NCI-H1092 treated with DMSO at 0.1 percent for 48 hours (cell line): ENCODE measurements at regions not wholly inside any gene's neighbourhood (a gene's known extent, or its start where the extent isn't known, plus 50 kb on each side); places are given as distances from the start of the nearest gene placed in this dataset.

Experiments
- DNase-seq: peaks from one replicate; lab custom pipeline; 2025; lab: John Stamatoyannopoulos, UW

- DNase-seq = no peak
These were observed 1434.6 kb downstream of the PCDH18 start for GRCh38 chr4:136097676-136098075.

GRCh38 chr4:136088211-136088867 is 1444.0 kb downstream of the PCDH18 start:
- DNase-seq = no peak

- DNase-seq = no peak
These were observed 1453.3 kb downstream of the PCDH18 start for GRCh38 chr4:136078976-136079375.

DNA sequence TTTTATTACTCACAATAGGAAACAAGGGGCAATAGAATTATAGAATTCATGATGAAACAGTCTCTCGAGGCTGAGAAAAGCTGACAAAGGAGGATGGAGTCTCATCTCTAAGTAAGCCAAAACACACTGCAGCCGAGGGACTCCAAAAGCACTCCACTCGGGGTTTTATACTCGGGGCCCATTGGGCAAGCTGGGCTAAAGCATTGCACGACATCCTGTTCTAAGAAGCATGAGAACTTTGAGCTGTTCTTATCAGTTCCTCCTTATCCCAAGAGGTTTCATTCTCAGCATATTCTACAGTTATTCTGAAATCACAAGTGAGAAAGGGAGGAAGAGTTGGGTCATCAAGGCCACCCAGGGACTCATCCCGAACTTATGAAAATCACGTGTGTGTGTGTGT is 1475.5 kb downstream of the PCDH18 start:
- no peak for DNase-seq

- no peak for DNase-seq
These were observed 1476.9 kb downstream of the PCDH18 start for GRCh38 chr4:136055360-136055759.

- no peak for DNase-seq
These were observed 1495.5 kb downstream of the PCDH18 start for GRCh38 chr4:136036744-136037143.

DNA sequence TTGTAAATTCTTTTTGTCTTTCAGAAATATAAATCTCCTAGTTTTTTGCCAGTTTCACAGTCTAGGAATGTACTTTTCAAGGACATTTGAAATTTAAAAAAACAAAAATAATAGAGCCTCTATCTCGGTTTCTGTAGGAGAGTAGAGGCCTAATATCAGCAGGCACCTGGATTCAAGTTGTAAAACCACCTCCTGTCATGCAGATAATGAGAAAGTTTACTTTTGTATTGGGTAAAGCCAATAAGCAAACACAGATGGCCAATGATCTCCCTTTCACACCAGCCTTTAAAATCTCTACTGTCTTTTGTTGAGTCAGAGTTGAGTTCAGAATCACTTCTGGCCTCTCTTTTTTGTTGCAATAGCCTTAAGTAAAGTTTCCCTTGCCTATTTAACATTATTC is 1499.9 kb downstream of the PCDH18 start:
- DNase-seq = no peak

- DNase-seq = no peak
These were observed 1506.8 kb downstream of the PCDH18 start for GRCh38 chr4:136025540-136025939.

- DNase-seq = no peak
These were observed 1514.7 kb downstream of the PCDH18 start for GRCh38 chr4:136017556-136017955.

GRCh38 chr4:136012220-136012619 is 1520.1 kb downstream of the PCDH18 start:
- no peak for DNase-seq

- no peak for DNase-seq
These were observed 1522.9 kb downstream of the PCDH18 start for GRCh38 chr4:136009258-136009832.

DNA sequence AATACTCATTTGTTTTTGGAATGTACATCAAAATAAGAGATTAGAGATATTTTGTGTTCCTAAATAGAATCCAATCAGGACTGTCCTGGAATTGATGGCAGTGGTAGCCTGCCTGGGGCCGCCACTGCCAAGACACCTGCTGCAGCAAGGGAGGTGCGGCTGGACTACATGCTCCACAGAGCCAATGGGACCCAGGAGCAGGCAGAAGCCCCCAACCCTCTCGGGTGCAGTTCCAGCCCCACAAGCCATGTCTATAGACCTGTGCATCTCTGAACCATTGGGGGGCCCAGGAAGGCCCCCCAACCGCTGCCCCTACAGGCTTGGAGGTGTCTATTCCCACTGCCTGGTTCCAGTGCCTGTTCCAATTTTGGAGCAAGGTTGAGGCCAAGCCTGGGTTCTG is 1524.3 kb downstream of the PCDH18 start:
- DNase-seq = no peak

DNA sequence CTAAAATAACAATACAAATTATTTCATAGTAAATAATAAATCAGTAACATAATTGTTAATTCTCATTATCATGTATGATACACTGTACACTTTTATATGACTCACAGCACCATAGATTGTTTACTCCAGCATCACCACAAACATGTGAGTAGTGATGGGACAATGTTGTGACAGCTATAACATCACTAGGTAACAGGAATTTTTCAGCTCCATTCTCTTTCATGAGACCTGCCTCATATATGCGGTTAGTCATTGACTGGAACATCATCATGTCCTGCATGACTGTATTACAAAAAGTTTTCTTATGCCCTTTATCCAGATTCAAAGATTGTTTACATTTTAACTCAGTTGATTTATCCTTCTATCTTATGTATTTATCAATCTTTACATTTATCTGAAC is 1530.0 kb downstream of the PCDH18 start:
- DNase-seq = no peak

DNA sequence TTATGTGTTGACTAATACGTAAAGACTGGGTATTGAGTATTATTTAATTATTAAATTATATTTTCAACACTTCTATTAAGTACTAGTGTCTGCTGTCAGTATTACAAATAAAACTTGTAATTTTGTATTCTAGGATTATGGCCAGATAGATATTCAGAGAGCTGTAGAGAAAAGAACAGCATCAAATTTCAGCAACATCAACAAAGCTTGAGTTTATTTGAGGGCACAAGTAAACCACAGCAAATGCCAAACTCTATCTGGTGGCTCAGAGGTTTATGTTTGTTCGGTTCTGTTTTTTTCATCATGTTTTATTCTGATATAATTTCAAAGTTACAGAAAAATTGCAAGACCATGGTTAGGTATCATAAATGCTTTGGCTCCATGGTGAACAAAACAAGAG is 1530.5 kb downstream of the PCDH18 start:
- DNase-seq = no peak

DNA sequence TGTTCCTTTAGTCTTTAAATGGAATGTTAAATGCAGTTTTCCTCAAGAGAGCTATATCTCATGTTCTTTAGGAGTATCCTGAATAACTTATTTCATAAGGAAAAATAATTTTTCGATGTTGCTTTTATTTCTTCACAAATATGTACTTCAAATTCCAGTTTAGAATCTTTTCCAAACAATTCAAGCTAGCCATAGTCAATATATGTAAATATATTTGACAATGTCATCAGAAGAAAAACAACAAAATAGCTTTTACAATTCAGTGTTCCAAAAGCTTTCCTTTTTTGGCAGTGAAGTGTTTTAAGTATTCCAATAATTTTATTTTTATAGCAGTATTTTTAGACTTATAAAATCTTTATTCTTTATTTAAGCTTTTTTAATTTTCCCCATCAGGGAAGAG is 1532.0 kb downstream of the PCDH18 start:
- DNase-seq = no peak

DNA sequence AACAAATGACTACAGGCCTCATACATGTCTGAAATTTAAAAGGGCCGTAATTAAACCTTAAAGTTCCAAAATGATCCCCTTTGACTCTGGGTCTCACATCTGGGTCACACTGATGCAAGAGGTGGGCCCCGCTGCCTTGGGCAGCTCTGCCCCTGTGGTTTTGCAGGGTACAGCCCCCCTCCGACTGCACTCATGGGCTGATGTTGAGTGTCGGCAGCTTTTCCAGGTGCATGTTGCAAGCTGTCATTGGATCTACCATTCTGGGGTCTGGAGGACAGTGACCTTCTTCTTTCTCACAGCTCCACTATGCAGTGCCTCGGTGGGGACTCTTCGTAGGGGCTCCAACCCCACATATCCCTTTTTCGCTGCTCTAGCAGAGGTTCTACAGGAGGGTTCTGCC is 1537.9 kb downstream of the PCDH18 start:
- DNase-seq = no peak

GRCh38 chr4:135976860-135977259 is 1555.4 kb downstream of the PCDH18 start:
- no peak for DNase-seq

- DNase-seq = no peak
These were observed 1565.4 kb downstream of the PCDH18 start for GRCh38 chr4:135966936-135967335.

DNA sequence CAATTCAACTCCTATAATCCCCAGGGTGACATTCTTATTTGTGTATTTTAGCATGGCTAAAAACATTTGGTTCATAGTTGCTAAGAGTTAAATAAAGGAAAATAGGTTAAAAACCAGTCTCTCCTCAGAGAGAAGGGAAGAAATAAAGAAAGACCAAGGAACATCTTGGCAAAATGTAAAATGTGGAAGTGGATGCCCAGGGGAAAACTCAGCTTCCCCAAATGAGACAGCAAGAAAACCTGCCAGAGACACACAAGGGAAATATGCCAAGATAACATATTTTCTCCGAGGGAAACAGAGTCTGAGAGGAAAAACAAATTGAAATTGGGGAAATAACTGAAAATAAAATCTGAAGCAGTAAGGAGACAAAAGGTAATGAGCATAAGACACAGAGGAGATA is 1569.3 kb downstream of the PCDH18 start:
- DNase-seq = no peak

- DNase-seq = no peak
These were observed 1582.4 kb downstream of the PCDH18 start for GRCh38 chr4:135949931-135950330.

- no peak for DNase-seq
These were observed 1583.5 kb downstream of the PCDH18 start for GRCh38 chr4:135948797-135949196.

DNA sequence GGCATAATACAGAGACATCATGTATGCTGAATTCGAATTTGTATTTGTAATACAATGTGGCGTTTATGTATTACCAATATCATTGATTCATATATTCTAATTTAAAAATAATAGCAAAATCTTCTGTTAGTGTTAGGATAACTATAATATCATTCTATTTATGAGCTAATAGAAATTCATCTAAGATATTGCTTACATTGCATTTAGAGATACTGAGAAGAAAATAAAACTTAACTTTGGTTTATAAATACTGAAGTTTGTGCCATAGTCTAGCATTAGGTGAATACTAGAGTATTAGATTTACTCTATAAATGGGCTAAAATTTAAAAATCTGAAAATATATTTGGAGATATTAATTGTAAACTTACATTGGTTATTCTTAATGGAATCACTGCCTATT is 1590.6 kb downstream of the PCDH18 start:
- DNase-seq = no peak

- no peak for DNase-seq
These were observed 1598.3 kb downstream of the PCDH18 start for GRCh38 chr4:135934026-135934425.

DNA sequence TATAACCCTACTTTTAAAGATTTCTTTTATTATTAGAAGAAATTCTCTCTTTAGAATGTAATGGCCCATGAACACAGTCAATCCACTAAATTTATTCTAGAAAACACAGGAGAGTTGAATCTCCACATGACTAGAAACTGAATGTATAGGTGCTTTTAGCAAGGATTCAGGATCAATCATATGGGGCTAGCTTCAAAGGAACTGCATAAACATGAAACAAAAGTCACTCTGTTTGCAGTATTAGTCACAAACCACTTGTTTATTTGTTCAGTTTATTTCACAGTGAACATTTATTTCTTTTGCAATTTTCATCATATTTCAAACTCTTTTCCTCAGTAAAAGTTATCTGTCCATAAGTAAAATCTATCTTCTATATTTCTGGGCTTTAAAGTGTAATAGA is 1604.6 kb downstream of the PCDH18 start:
- DNase-seq = no peak
